CD14-positive monocyte (primary cell): ENCODE measurements at regions not wholly inside any gene's neighbourhood (a gene's known extent, or its start where the extent isn't known, plus 50 kb on each side); places are given as distances from the start of the nearest gene placed in this dataset.

Source experiments
- DNase-seq, 3 donors: peaks; one replicate each; pipeline ENCODE4 v3.0.0-alpha.2; 2011 to 2022
- H2AFZ ChIP-seq: 2 replicates; pipeline ENCODE4 v1.6.0; 2012; ENCODE audit warnings: mild to moderate bottlenecking, low read depth, low read length, inconsistent platforms; ENCODE audit not compliant: insufficient read depth, poor library complexity, severe bottlenecking
- H3K27ac ChIP-seq, 2 donors: 1 replicate in 1 of 2; 2 replicates in 1 of 2; pipeline ENCODE4 v1.5.1; 2012 to 2013; ENCODE audit warnings: low read length in 2 of 2, control low read depth in 1 of 2, inconsistent platforms in 1 of 2, low read depth in 1 of 2, mild to moderate bottlenecking in 1 of 2
- H3K27me3 ChIP-seq, 2 donors: one replicate each; pipeline versions ENCODE4 v1.6.0 to v1.6.1; 2011 to 2013; ENCODE audit warnings: low read length in 2 of 2; ENCODE audit not compliant: control insufficient read depth in 2 of 2, insufficient read depth in 2 of 2
- H3K36me3 ChIP-seq, 2 donors: replicated peaks in 1 of 2; 1 replicate in 1 of 2; 2 replicates in 1 of 2; pipeline versions ENCODE4 v1.5.1 to v1.6.1; 2012 to 2013; ENCODE audit warnings: low read length in 2 of 2, control low read depth in 1 of 2, inconsistent platforms in 1 of 2, mild to moderate bottlenecking in 1 of 2; ENCODE audit not compliant: insufficient read depth in 2 of 2, control insufficient read depth in 1 of 2
- H3K4me1 ChIP-seq, 2 donors: 1 replicate in 1 of 2; 2 replicates in 1 of 2; pipeline versions ENCODE4 v1.5.1 to v1.6.1; 2012 to 2013; ENCODE audit warnings: low read length in 2 of 2, control low read depth in 1 of 2, inconsistent platforms in 1 of 2, mild to moderate bottlenecking in 1 of 2, moderate library complexity in 1 of 2; ENCODE audit not compliant: insufficient read depth in 2 of 2, control insufficient read depth in 1 of 2
- H3K4me2 ChIP-seq: replicated peaks from 2 replicates; pipeline ENCODE3; 2012; ENCODE audit warnings: low read length, moderate library complexity, mild to moderate bottlenecking; ENCODE audit not compliant: poor library complexity, severe bottlenecking; ENCODE audit errors: extremely low read depth
- H3K4me3 ChIP-seq, 3 experiments: fragments of 200-600 bp in 1 of 3; sonication (generic) in 1 of 3; replicated peaks in 1 of 3; 1 replicate in 2 of 3; 2 replicates in 1 of 3; pipeline ENCODE4 v1.5.1; 2011 to 2013; ENCODE audit warnings: low read length in 3 of 3, mild to moderate bottlenecking in 3 of 3, control low read depth in 2 of 3, low read depth in 2 of 3, inconsistent platforms in 1 of 3, moderate library complexity in 1 of 3
- H3K79me2 ChIP-seq: 2 replicates; pipeline ENCODE4 v1.6.0; 2012; ENCODE audit warnings: mild to moderate bottlenecking, control low read depth, inconsistent platforms, low read length, moderate library complexity; ENCODE audit not compliant: insufficient read depth
- H3K9ac ChIP-seq: 2 replicates; pipeline ENCODE4 v1.6.0; 2017; ENCODE audit warnings: low read length, mild to moderate bottlenecking; ENCODE audit not compliant: insufficient read depth, poor library complexity, severe bottlenecking
- H3K9me3 ChIP-seq, 2 donors: replicated peaks in 1 of 2; 1 replicate in 1 of 2; 2 replicates in 1 of 2; pipeline versions ENCODE4 v1.5.1 to v1.6.1; 2012 to 2013; ENCODE audit warnings: low read length in 2 of 2, control low read depth in 1 of 2; ENCODE audit not compliant: control insufficient read depth in 1 of 2, insufficient read depth in 1 of 2
- H4K20me1 ChIP-seq: 2 replicates; pipeline ENCODE4 v1.6.0; 2012; ENCODE audit warnings: mild to moderate bottlenecking, low read length, control low read depth, moderate library complexity; ENCODE audit not compliant: insufficient read depth
- H3K27ac Mint-ChIP-seq, 7 donors: one replicate each; pipeline ENCODE4 v1.8.0; 2020; ENCODE audit warnings: mild to moderate bottlenecking in 7 of 7, mixed read lengths in 7 of 7, moderate library complexity in 6 of 7, inconsistent platforms in 2 of 7
- H3K27me3 Mint-ChIP-seq, 3 donors: one replicate each; pipeline ENCODE4 v1.8.0; 2021 to 2022; ENCODE audit warnings: low read depth in 3 of 3, mild to moderate bottlenecking in 3 of 3, mixed read lengths in 3 of 3, moderate library complexity in 3 of 3, inconsistent platforms in 1 of 3
- H3K36me3 Mint-ChIP-seq, 2 donors: one replicate each; pipeline ENCODE4 v1.8.0; 2020; ENCODE audit warnings: mixed read lengths in 2 of 2, inconsistent platforms in 1 of 2, mild to moderate bottlenecking in 1 of 2
- H3K4me1 Mint-ChIP-seq: one replicate; pipeline ENCODE4 v1.8.0; 2020; ENCODE audit warnings: mild to moderate bottlenecking, mixed read lengths
- H3K4me3 Mint-ChIP-seq, 2 donors: one replicate each; pipeline ENCODE4 v1.8.0; 2020; ENCODE audit warnings: mild to moderate bottlenecking in 2 of 2, mixed read lengths in 2 of 2, moderate library complexity in 1 of 2
- H3K9me3 Mint-ChIP-seq, 7 donors: one replicate each; pipeline ENCODE4 v1.8.0; 2020 to 2022; ENCODE audit warnings: mixed read lengths in 7 of 7, mild to moderate bottlenecking in 6 of 7, moderate library complexity in 6 of 7, inconsistent platforms in 2 of 7
- WGBS: methylation state at CpG from one replicate; pipeline ENCODE4 v1.1.5; 2013; ENCODE audit warnings: missing lambda C conversion rate; ENCODE audit not compliant: insufficient coverage; 5-methylcytosine and 5-hydroxymethylcytosine counted together
- intact Hi-C, 2 donors: fragments of 100-400 bp; cut with micrococcal nuclease; formaldehyde crosslinking; loops; one replicate each; pipeline versions ENCODE4 v1.15.0 to v1.15.1; 2023
- TF ChIP-seq, protein P1 (sequence below): fragments of 200-600 bp; IDR thresholded peaks from one replicate; pipeline ENCODE4 v1.8.0; 2022; ENCODE audit warnings: antibody characterized with exemption, mild to moderate bottlenecking

DNA sequence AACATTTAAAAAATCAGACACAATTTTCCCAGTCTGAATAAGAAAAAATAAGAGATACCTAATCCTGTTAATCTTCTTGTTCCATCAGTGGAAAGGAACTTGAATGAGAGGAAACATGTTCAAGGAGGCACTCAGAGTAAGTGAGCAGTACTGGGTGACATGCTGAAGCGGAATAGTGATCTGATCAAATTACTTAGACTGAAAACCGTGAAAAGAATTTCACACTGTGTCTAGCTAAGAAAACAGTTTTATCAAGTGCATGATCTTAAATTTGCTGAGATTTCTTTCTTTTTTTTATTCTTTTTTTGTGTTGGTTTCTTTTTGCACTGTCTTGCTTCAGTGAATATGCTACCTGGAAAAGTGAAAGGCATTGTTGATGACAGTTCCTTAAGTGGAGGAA is 249.5 kb upstream of the SLC10A2 start:
- H3K4me2 ChIP-seq, result no peak overlapping the region
- H3K9ac ChIP-seq, result no peak overlapping the region
- no CpG with 5 or more reads among the region's 2 CpGs for WGBS
- no peak for DNase-seq
- no peak overlapping the region for H3K4me3 ChIP-seq
- H3K27ac ChIP-seq, result no peak overlapping the region
- TF ChIP-seq, protein P1, sequence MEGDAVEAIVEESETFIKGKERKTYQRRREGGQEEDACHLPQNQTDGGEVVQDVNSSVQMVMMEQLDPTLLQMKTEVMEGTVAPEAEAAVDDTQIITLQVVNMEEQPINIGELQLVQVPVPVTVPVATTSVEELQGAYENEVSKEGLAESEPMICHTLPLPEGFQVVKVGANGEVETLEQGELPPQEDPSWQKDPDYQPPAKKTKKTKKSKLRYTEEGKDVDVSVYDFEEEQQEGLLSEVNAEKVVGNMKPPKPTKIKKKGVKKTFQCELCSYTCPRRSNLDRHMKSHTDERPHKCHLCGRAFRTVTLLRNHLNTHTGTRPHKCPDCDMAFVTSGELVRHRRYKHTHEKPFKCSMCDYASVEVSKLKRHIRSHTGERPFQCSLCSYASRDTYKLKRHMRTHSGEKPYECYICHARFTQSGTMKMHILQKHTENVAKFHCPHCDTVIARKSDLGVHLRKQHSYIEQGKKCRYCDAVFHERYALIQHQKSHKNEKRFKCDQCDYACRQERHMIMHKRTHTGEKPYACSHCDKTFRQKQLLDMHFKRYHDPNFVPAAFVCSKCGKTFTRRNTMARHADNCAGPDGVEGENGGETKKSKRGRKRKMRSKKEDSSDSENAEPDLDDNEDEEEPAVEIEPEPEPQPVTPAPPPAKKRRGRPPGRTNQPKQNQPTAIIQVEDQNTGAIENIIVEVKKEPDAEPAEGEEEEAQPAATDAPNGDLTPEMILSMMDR, result no peak
- Mint-ChIP-seq H3K27ac (no peak overlapping the region), H3K9me3 (peaks cover 0 to 5% (median 0%) of the 10 kb centered on the region in 7 donors), H3K4me3 (no peak overlapping the region), H3K27me3 (no peaks in the 10 kb centered on the region), H3K36me3 (no peaks in the 10 kb centered on the region), H3K4me1 (no peaks in the 10 kb centered on the region)
- no peaks in the 10 kb centered on the region for H4K20me1 ChIP-seq
- H3K36me3 ChIP-seq, result no peaks in the 10 kb centered on the region
- H3K79me2 ChIP-seq, result no peaks in the 10 kb centered on the region
- no peaks in the 10 kb centered on the region for H3K27me3 ChIP-seq
- H3K4me1 ChIP-seq, result no peaks in the 10 kb centered on the region
- H3K9me3 ChIP-seq, result peaks cover 0 to 5% of the 10 kb centered on the region in 2 donors
- intact Hi-C loops, result no loop called here
- H2AFZ ChIP-seq, result no peak overlapping the region

- H3K36me3 Mint-ChIP-seq, result no peaks in the 10 kb centered on the region
- Histone ChIP-seq H4K20me1 (no peaks in the 10 kb centered on the region), H3K9me3 (peaks cover 0 to 5% of the 10 kb centered on the region in 2 donors), H3K9ac (no peak overlapping the region), H3K36me3 (no peaks in the 10 kb centered on the region), H3K4me3 (no peak overlapping the region), H3K27me3 (no peaks in the 10 kb centered on the region), H2AFZ (no peak overlapping the region), H3K4me1 (no peaks in the 10 kb centered on the region), H3K4me2 (no peak overlapping the region), H3K27ac (no peak overlapping the region), H3K79me2 (no peaks in the 10 kb centered on the region)
- H3K27ac Mint-ChIP-seq, result no peak overlapping the region
- H3K4me3 Mint-ChIP-seq, result no peak overlapping the region
- no peak for DNase-seq
- no peaks in the 10 kb centered on the region for H3K27me3 Mint-ChIP-seq
- TF ChIP-seq, protein P1, result no peak
- WGBS, result no CpG with 5 or more reads among the region's 2 CpGs
- H3K4me1 Mint-ChIP-seq, result no peaks in the 10 kb centered on the region
- H3K9me3 Mint-ChIP-seq, result peaks cover 0 to 9% (median 2%) of the 10 kb centered on the region in 7 donors
- intact Hi-C loops, result no loop called here
Measured at GRCh38 chr13:103312467-103312866, 246.2 kb upstream of the SLC10A2 start.
